PC-3 (cell line): ENCODE measurements at regions not wholly inside any gene's neighbourhood (a gene's known extent, or its start where the extent isn't known, plus 50 kb on each side); places are given as distances from the start of the nearest gene placed in this dataset.

Source experiments
- EZH2 ChIP-seq: fragments of 300-600 bp; sonication (generic); IDR thresholded peaks from one replicate; pipeline ENCODE4 v1.6.1; 2017; ENCODE audit warnings: antibody characterized with exemption, mild to moderate bottlenecking, low read length; ENCODE audit not compliant: unreplicated experiment
- EZH2phosphoT487 ChIP-seq: fragments of 300-600 bp; sonication (generic); IDR thresholded peaks from 2 replicates; pipeline ENCODE4 v1.6.1; 2018; ENCODE audit warnings: mild to moderate bottlenecking, antibody characterized with exemption, low read length, borderline replicate concordance
- TF ChIP-seq, protein P1 (sequence below): fragments of 300-600 bp; sonication (generic); conservative IDR thresholded peaks from 2 replicates; pipeline ENCODE4 v1.5.1; 2017; ENCODE audit warnings: antibody characterized with exemption, low read depth, mild to moderate bottlenecking, low read length

GRCh38 chr22:22810018-22810427 lies 77.6 kb upstream of the IGLL5 start:
- TF ChIP-seq, protein P1, sequence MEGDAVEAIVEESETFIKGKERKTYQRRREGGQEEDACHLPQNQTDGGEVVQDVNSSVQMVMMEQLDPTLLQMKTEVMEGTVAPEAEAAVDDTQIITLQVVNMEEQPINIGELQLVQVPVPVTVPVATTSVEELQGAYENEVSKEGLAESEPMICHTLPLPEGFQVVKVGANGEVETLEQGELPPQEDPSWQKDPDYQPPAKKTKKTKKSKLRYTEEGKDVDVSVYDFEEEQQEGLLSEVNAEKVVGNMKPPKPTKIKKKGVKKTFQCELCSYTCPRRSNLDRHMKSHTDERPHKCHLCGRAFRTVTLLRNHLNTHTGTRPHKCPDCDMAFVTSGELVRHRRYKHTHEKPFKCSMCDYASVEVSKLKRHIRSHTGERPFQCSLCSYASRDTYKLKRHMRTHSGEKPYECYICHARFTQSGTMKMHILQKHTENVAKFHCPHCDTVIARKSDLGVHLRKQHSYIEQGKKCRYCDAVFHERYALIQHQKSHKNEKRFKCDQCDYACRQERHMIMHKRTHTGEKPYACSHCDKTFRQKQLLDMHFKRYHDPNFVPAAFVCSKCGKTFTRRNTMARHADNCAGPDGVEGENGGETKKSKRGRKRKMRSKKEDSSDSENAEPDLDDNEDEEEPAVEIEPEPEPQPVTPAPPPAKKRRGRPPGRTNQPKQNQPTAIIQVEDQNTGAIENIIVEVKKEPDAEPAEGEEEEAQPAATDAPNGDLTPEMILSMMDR = no peak
- no peak for TF ChIP-seq EZH2phosphoT487
- TF ChIP-seq EZH2 = no peak
